ENCODE measurements at regions not wholly inside any gene's neighbourhood (a gene's known extent, or its start where the extent isn't known, plus 50 kb on each side); places are given as distances from the start of the nearest gene placed in this dataset.

DNA sequence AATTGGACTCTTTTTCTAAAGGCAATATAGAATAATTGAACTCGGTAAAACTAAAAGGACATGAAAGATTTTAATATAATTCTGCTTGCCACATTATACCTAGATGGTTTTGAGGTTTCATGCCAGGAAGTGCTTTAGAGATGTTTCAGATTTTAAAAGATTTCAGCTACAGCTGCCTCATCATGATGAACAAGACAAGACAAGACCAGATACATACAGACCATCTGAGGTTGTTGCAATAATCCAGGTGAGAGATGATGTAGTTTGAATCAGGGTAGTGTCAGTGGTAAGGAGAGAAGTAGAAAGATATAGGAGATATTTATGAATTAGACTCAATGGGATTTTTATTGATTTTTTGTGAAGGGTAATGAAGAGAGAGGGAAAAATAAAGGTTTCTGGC, 374.3 kb upstream of the HSF2 start:
- DNase-seq (ENCODE audit: low spot score): no peak
- Histone ChIP-seq H3K4me1 (no peaks in the 10 kb centered on the region), H3K27ac (no peak overlapping the region)

GRCh38 chr6:122026582-122027369, 372.7 kb upstream of the HSF2 start:
- DNase-seq (ENCODE audit: low spot score): no peak
- no peak for TF ChIP-seq CTCF (IDR thresholded peaks at IDR 0.05)
- no peaks in the 10 kb centered on the region for H3K9me3 ChIP-seq

More for the DNA sequence above, 374.3 kb upstream of the HSF2 start:
- Histone ChIP-seq H3K27me3 (no peaks in the 10 kb centered on the region), H3K9me3 (no peaks in the 10 kb centered on the region), H3K36me3 (no peaks in the 10 kb centered on the region), H3K4me3 (no peak overlapping the region)
- TF ChIP-seq CTCF (IDR thresholded peaks at IDR 0.05): no peak

DNA sequence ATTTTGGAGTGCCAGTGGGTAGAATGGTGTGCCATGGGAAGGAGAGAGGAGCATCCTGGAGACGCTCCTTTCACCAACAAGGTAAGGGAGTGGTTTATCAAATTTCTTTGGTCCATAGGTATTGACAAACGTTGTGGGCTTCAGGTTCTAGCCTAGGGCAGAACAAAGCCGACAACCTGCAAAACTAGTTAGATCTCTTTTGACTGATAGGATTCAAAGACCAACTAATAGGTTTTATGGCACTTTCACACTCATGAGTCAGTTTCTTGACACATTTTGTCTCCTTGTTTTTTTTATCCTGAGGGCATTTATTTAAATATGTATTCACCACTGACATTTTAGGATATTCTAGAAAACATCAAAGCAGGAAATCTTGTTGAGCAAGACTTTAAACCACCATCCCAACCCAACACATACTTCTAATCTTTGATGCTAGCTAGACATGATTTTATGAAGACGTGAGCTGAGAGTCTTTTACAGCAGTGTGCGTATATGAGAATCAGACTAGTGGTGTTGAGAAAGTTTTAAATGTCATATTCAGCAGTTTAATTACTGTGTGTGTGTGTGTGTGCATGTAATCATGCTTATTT, 370.4 kb upstream of the HSF2 start:
- no peak overlapping the region for H3K27ac ChIP-seq
- H3K27me3 ChIP-seq: no peaks in the 10 kb centered on the region
- no peak overlapping the region for H3K4me3 ChIP-seq
- H3K36me3 ChIP-seq: no peaks in the 10 kb centered on the region
- DNase-seq (ENCODE audit: low spot score): no peak
- TF ChIP-seq CTCF (IDR thresholded peaks at IDR 0.05): no peak
- H3K9me3 ChIP-seq: no peaks in the 10 kb centered on the region
- peaks cover 0 to 7% of the 10 kb centered on the region in 2 donors for H3K4me1 ChIP-seq

More at GRCh38 chr6:122026582-122027369, 372.7 kb upstream of the HSF2 start:
- H3K4me1 ChIP-seq: no peaks in the 10 kb centered on the region
- no peaks in the 10 kb centered on the region for H3K27me3 ChIP-seq
- no peak overlapping the region for H3K4me3 ChIP-seq
- no peak overlapping the region for H3K27ac ChIP-seq
- H3K36me3 ChIP-seq: no peaks in the 10 kb centered on the region

GRCh38 chr6:122033564-122034181, 365.8 kb upstream of the HSF2 start:
- H3K9me3 ChIP-seq: no peaks in the 10 kb centered on the region
- no peaks in the 10 kb centered on the region for H3K27me3 ChIP-seq
- H3K27ac ChIP-seq: peak overlapping the region in 1 of 2 donors; percentile 65
- peak; percentile 36 to 76 for TF ChIP-seq CTCF (IDR thresholded peaks at IDR 0.05)
- H3K36me3 ChIP-seq: no peaks in the 10 kb centered on the region
- H3K4me3 ChIP-seq: no peak overlapping the region
- no peak for DNase-seq (ENCODE audit: low spot score)
- peaks cover 0 to 7% of the 10 kb centered on the region in 2 donors for H3K4me1 ChIP-seq

- Histone ChIP-seq H3K36me3 (no peaks in the 10 kb centered on the region), H3K27me3 (no peaks in the 10 kb centered on the region), H3K27ac (no peak overlapping the region), H3K4me3 (no peak overlapping the region), H3K9me3 (no peaks in the 10 kb centered on the region), H3K4me1 (peaks cover 0 to 7% of the 10 kb centered on the region in 2 donors)
- no peak for DNase-seq (ENCODE audit: low spot score)
- TF ChIP-seq CTCF (IDR thresholded peaks at IDR 0.05): no peak
Measured at GRCh38 chr6:122035173-122035572, 364.3 kb upstream of the HSF2 start.
